PC-3 (cell line): ENCODE measurements at regions not wholly inside any gene's neighbourhood (a gene's known extent, or its start where the extent isn't known, plus 50 kb on each side); places are given as distances from the start of the nearest gene placed in this dataset.

Experiments used
- ATAC-seq: fragments of 200-7000 bp; cut with Tn5 transposase; 2 replicates; pipeline ENCODE4 v1.9.1; 2020; ENCODE audit warnings: mild to moderate bottlenecking, moderate library complexity
- BruUV-seq: library from RNA; stranded (reverse); fragments of 400-500 nt; replicated peaks from 2 replicates; lab custom pipeline; 2021; lab: Mats Ljungman, UMichigan
- CTCF ChIA-PET: fragments of 300-600 bp; sonication (Branson Sonifier 250); formaldehyde crosslinking; loops from one replicate; lab custom pipeline; 2022; ENCODE audit warnings: antibody characterized with exemption; lab: Charles Lee
- POLR2A ChIA-PET: fragments of 300-600 bp; sonication (Branson Sonifier 250); formaldehyde crosslinking; loops from one replicate; lab custom pipeline; 2022; ENCODE audit warnings: antibody characterized with exemption; ENCODE audit not compliant: unreplicated experiment; lab: Charles Lee
- DNase-seq: peaks from one replicate; pipeline ENCODE4 v3.0.0-alpha.2; 2015
- H2AFZ ChIP-seq: fragments of 300-600 bp; sonication (generic); 2 replicates; pipeline ENCODE4 v1.6.0; 2016; ENCODE audit warnings: antibody characterized with exemption, low read length
- H3F3A ChIP-seq: fragments of 300-600 bp; sonication (generic); one replicate; pipeline ENCODE4 v1.6.0; 2017; ENCODE audit warnings: antibody characterized with exemption, low read length, control low read depth, mild to moderate bottlenecking; ENCODE audit not compliant: unreplicated experiment
- H3K27ac ChIP-seq: fragments of 300-600 bp; sonication (generic); 2 replicates; pipeline ENCODE4 v1.5.1; 2016; ENCODE audit warnings: mild to moderate bottlenecking, low read length
- H3K27me3 ChIP-seq: fragments of 300-600 bp; sonication (generic); 2 replicates; pipeline ENCODE4 v1.6.1; 2016; ENCODE audit warnings: low read length, mixed read lengths
- H3K36me3 ChIP-seq: fragments of 300-600 bp; sonication (generic); 2 replicates; pipeline ENCODE4 v1.6.1; 2016; ENCODE audit warnings: low read depth, mixed run types, low read length, mixed read lengths
- H3K4me1 ChIP-seq: fragments of 300-600 bp; sonication (generic); 2 replicates; pipeline ENCODE4 v1.5.1; 2016; ENCODE audit warnings: low read length; ENCODE audit not compliant: insufficient read depth
- H3K4me2 ChIP-seq: fragments of 300-600 bp; sonication (generic); 2 replicates; pipeline ENCODE4 v1.6.0; 2016; ENCODE audit warnings: low read length
- H3K4me3 ChIP-seq: fragments of 300-600 bp; sonication (generic); 2 replicates; pipeline ENCODE4 v1.5.1; 2016; ENCODE audit warnings: mild to moderate bottlenecking, low read length, mixed read lengths
- H3K79me2 ChIP-seq: fragments of 300-600 bp; sonication (generic); 2 replicates; pipeline ENCODE4 v1.6.1; 2017; ENCODE audit warnings: low read length, mixed read lengths
- H3K9ac ChIP-seq: fragments of 300-600 bp; sonication (generic); 2 replicates; pipeline ENCODE4 v1.6.0; 2016; ENCODE audit warnings: mild to moderate bottlenecking, low read length
- H3K9me2 ChIP-seq: fragments of 300-600 bp; sonication (generic); replicated peaks from 2 replicates; pipeline ENCODE4 v1.6.1; 2016; ENCODE audit warnings: mixed run types, low read length, mixed read lengths
- H3K9me3 ChIP-seq: fragments of 300-600 bp; sonication (generic); 2 replicates; pipeline ENCODE4 v1.6.1; 2016; ENCODE audit warnings: low read length, mixed read lengths
- H4K20me1 ChIP-seq: fragments of 300-600 bp; sonication (generic); 2 replicates; pipeline ENCODE4 v1.6.1; 2016; ENCODE audit warnings: low read length, mixed read lengths
- CTCF ChIP-seq: fragments of 300-600 bp; sonication (generic); conservative IDR thresholded peaks from 2 replicates; pipeline ENCODE4 v1.5.1; 2017; ENCODE audit warnings: antibody characterized with exemption, low read depth, mild to moderate bottlenecking, low read length
- EZH2 ChIP-seq: fragments of 300-600 bp; sonication (generic); IDR thresholded peaks from one replicate; pipeline ENCODE4 v1.6.1; 2017; ENCODE audit warnings: antibody characterized with exemption, mild to moderate bottlenecking, low read length; ENCODE audit not compliant: unreplicated experiment
- EZH2phosphoT487 ChIP-seq: fragments of 300-600 bp; sonication (generic); IDR thresholded peaks from 2 replicates; pipeline ENCODE4 v1.6.1; 2018; ENCODE audit warnings: mild to moderate bottlenecking, antibody characterized with exemption, low read length, borderline replicate concordance
- intact Hi-C: fragments of 100-400 bp; cut with micrococcal nuclease; formaldehyde crosslinking; loops from 2 replicates; pipeline ENCODE4 v1.9.0; 2023

GRCh38 chr13:102993348-102993747 is 72.9 kb downstream of the SLC10A2 start:
- no peaks in the 10 kb centered on the region for H3K79me2 ChIP-seq

GRCh38 chr13:102984210-102984609 is 82.0 kb downstream of the SLC10A2 start:
- no peaks in the 10 kb centered on the region for H4K20me1 ChIP-seq
- H3K9me3 ChIP-seq, result no peaks in the 10 kb centered on the region
- H3F3A ChIP-seq, result no peaks in the 10 kb centered on the region
- ChIA-PET POLR2A (no interaction called here), CTCF (no interaction called here)
- H3K79me2 ChIP-seq, result no peaks in the 10 kb centered on the region
- intact Hi-C loops, result no loop called here
- no TSS peak for BruUV-seq
- no peak overlapping the region for H3K27ac ChIP-seq
- H2AFZ ChIP-seq, result no peak overlapping the region
- no peak overlapping the region for H3K4me3 ChIP-seq
- no peak overlapping the region for H3K4me2 ChIP-seq
- H3K9me2 ChIP-seq, result no peaks in the 10 kb centered on the region
- H3K36me3 ChIP-seq, result no peaks in the 10 kb centered on the region
- H3K9ac ChIP-seq, result no peak overlapping the region
- H3K27me3 ChIP-seq, result peaks cover 23% of the 10 kb centered on the region; the same call in 1 of the 2 replicates
- no peaks in the 10 kb centered on the region for H3K4me1 ChIP-seq
- TF ChIP-seq CTCF (no peak), EZH2phosphoT487 (no peak), EZH2 (no peak)
- no peak for ATAC-seq
- DNase-seq, result no peak

More at GRCh38 chr13:102993348-102993747, 72.9 kb downstream of the SLC10A2 start:
- no peak overlapping the region for H3K9ac ChIP-seq
- H3K36me3 ChIP-seq, result no peaks in the 10 kb centered on the region
- ChIA-PET POLR2A (no interaction called here), CTCF (no interaction called here)
- no peak for TF ChIP-seq CTCF
- no peak for TF ChIP-seq EZH2
- TF ChIP-seq EZH2phosphoT487, result no peak
- H3F3A ChIP-seq, result no peaks in the 10 kb centered on the region
- no peaks in the 10 kb centered on the region for H4K20me1 ChIP-seq
- H3K4me3 ChIP-seq, result no peak overlapping the region
- H3K27me3 ChIP-seq, result no peaks in the 10 kb centered on the region
- H3K9me3 ChIP-seq, result no peaks in the 10 kb centered on the region
- no peaks in the 10 kb centered on the region for H3K4me1 ChIP-seq
- H3K9me2 ChIP-seq, result no peaks in the 10 kb centered on the region
- no peak overlapping the region for H3K27ac ChIP-seq
- no peak for DNase-seq
- BruUV-seq, result no TSS peak
- no peak overlapping the region for H2AFZ ChIP-seq
- no peak for ATAC-seq
- intact Hi-C loops, result no loop called here
- H3K4me2 ChIP-seq, result no peak overlapping the region

GRCh38 chr13:102983496-102983895 is 82.7 kb downstream of the SLC10A2 start:
- H3K4me3 ChIP-seq, result no peak overlapping the region
- TF ChIP-seq EZH2, result no peak
- TF ChIP-seq CTCF, result no peak
- TF ChIP-seq EZH2phosphoT487, result no peak
- ChIA-PET CTCF (no interaction called here), POLR2A (no interaction called here)
- no peaks in the 10 kb centered on the region for H3K9me2 ChIP-seq
- intact Hi-C loops, result no loop called here
- H3K36me3 ChIP-seq, result no peaks in the 10 kb centered on the region
- ATAC-seq (no peak), DNase-seq (no peak)
- H3K9me3 ChIP-seq, result no peaks in the 10 kb centered on the region
- no peak overlapping the region for H3K4me2 ChIP-seq
- H3K9ac ChIP-seq, result no peak overlapping the region
- H3K27me3 ChIP-seq, result peaks cover 23% of the 10 kb centered on the region; the same call in 1 of the 2 replicates
- no TSS peak for BruUV-seq
- H3K27ac ChIP-seq, result no peak overlapping the region
- no peaks in the 10 kb centered on the region for H4K20me1 ChIP-seq
- H3K79me2 ChIP-seq, result no peaks in the 10 kb centered on the region
- H2AFZ ChIP-seq, result no peak overlapping the region
- H3K4me1 ChIP-seq, result no peaks in the 10 kb centered on the region
- no peaks in the 10 kb centered on the region for H3F3A ChIP-seq
